ENCODE measurements at regions not wholly inside any gene's neighbourhood (a gene's known extent, or its start where the extent isn't known, plus 50 kb on each side); places are given as distances from the start of the nearest gene placed in this dataset.

DNA sequence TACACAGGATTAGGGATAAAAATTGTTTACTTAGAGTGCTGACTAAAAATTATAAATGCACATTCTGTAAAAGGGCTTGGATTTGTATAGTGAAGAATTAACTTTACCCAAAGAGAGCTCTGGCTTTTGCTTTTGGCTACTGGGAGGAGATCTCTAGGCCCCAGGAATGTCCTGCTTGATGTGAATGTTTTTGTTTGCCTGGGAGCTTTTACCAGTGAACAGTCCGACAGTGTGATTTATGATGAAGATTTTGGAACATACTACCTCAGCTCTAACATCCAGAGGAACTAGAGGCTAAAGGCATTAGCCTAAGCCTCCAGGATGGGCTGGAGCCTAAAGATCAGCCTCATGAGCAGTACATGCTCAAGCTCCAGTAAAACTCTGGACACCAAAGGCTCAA lies 103.7 kb upstream of the RFX3 start:
- TF ChIP-seq CTCF (IDR thresholded peaks at IDR 0.05) (no peak), POLR2A (IDR thresholded peaks at IDR 0.05) (no peak)
